ENCODE measurements at regions not wholly inside any gene's neighbourhood (a gene's known extent, or its start where the extent isn't known, plus 50 kb on each side); places are given as distances from the start of the nearest gene placed in this dataset.

- no peaks in the 10 kb centered on the region for H3K27me3 ChIP-seq (ENCODE audit: control insufficient read depth, extremely low read depth, insufficient read depth, low read length)
- TF ChIP-seq EZH2 (IDR thresholded peaks at IDR 0.05; ENCODE audit: low read length) (no peak), CTCF (optimal IDR thresholded peaks at IDR 0.05 in 1 of 3, IDR thresholded peaks at IDR 0.05 in 1 of 3, conservative IDR thresholded peaks at IDR 0.05 in 1 of 3; ENCODE audit: extremely low read depth in 1 of 3, insufficient read depth in 2 of 3, low read length in 3 of 3) (no peak)
- no peaks in the 10 kb centered on the region for H3K36me3 ChIP-seq (ENCODE audit: control insufficient read depth in 2 of 2, extremely low read depth in 1 of 2, insufficient read depth in 2 of 2, low read length in 2 of 2)
- no peaks in the 10 kb centered on the region for H3K79me2 ChIP-seq (ENCODE audit: control insufficient read depth, insufficient read depth, low read length)
- DNase-seq (ENCODE audit: low read depth, low spot score): no peak
- H3K4me1 ChIP-seq (ENCODE audit: control insufficient read depth, extremely low read depth, insufficient read depth, low read length): no peaks in the 10 kb centered on the region
- no peak overlapping the region for H3K4me3 ChIP-seq (ENCODE audit: control insufficient read depth in 2 of 3, extremely low read depth in 1 of 3, insufficient read depth in 2 of 3, low read depth in 1 of 3, low read length in 3 of 3)
- no peaks in the 10 kb centered on the region for H3K9me1 ChIP-seq (ENCODE audit: control insufficient read depth, extremely low read depth, insufficient read depth, low read length)
- H3K4me2 ChIP-seq (ENCODE audit: control insufficient read depth, extremely low read depth, insufficient read depth, low read depth, low read length): no peak overlapping the region
- H4K20me1 ChIP-seq (ENCODE audit: control insufficient read depth, extremely low read depth, insufficient read depth, low read length): no peaks in the 10 kb centered on the region
- no peaks in the 10 kb centered on the region for H3K9me3 ChIP-seq (ENCODE audit: control insufficient read depth, low read depth, low read length)
- dilution Hi-C loops (cut with MboI; ENCODE audit: extremely low pct_ligation_motif_present, low sequenced_read_pairs): no loop called here
- H3K27ac ChIP-seq (ENCODE audit: control insufficient read depth, insufficient read depth, low read length): no peak overlapping the region
- H3K9ac ChIP-seq (ENCODE audit: control insufficient read depth, extremely low read depth, insufficient read depth, low read length): no peak overlapping the region
- no peak overlapping the region for H2AFZ ChIP-seq (ENCODE audit: control insufficient read depth, low read length)
- FAIRE-seq: no peak
Observed at GRCh38 chr13:67696775-67697174, 466.6 kb upstream of the PCDH9 start.

- Histone ChIP-seq H3K27ac (ENCODE audit: control insufficient read depth, insufficient read depth, low read length) (no peak overlapping the region), H3K4me3 (ENCODE audit: control insufficient read depth in 2 of 3, extremely low read depth in 1 of 3, insufficient read depth in 2 of 3, low read depth in 1 of 3, low read length in 3 of 3) (no peak overlapping the region), H3K36me3 (ENCODE audit: control insufficient read depth in 2 of 2, extremely low read depth in 1 of 2, insufficient read depth in 2 of 2, low read length in 2 of 2) (no peaks in the 10 kb centered on the region), H3K9ac (ENCODE audit: control insufficient read depth, extremely low read depth, insufficient read depth, low read length) (no peak overlapping the region), H3K79me2 (ENCODE audit: control insufficient read depth, insufficient read depth, low read length) (no peaks in the 10 kb centered on the region), H3K27me3 (ENCODE audit: control insufficient read depth, extremely low read depth, insufficient read depth, low read length) (no peaks in the 10 kb centered on the region), H3K9me3 (ENCODE audit: control insufficient read depth, low read depth, low read length) (no peaks in the 10 kb centered on the region), H4K20me1 (ENCODE audit: control insufficient read depth, extremely low read depth, insufficient read depth, low read length) (no peaks in the 10 kb centered on the region), H3K4me1 (ENCODE audit: control insufficient read depth, extremely low read depth, insufficient read depth, low read length) (no peaks in the 10 kb centered on the region), H2AFZ (ENCODE audit: control insufficient read depth, low read length) (no peak overlapping the region), H3K9me1 (ENCODE audit: control insufficient read depth, extremely low read depth, insufficient read depth, low read length) (no peaks in the 10 kb centered on the region), H3K4me2 (ENCODE audit: control insufficient read depth, extremely low read depth, insufficient read depth, low read depth, low read length) (no peak overlapping the region)
- dilution Hi-C loops (cut with MboI; ENCODE audit: extremely low pct_ligation_motif_present, low sequenced_read_pairs): no loop called here
- no peak for DNase-seq (ENCODE audit: low read depth, low spot score)
- FAIRE-seq: no peak
- TF ChIP-seq CTCF (optimal IDR thresholded peaks at IDR 0.05 in 1 of 3, IDR thresholded peaks at IDR 0.05 in 1 of 3, conservative IDR thresholded peaks at IDR 0.05 in 1 of 3; ENCODE audit: extremely low read depth in 1 of 3, insufficient read depth in 2 of 3, low read length in 3 of 3) (no peak), EZH2 (IDR thresholded peaks at IDR 0.05; ENCODE audit: low read length) (no peak)
Observed at GRCh38 chr13:67664502-67664901, 434.4 kb upstream of the PCDH9 start.

All from keratinocyte (primary cell).